Progenitor cell of endocrine pancreas (in vitro differentiated cells): ENCODE measurements at regions not wholly inside any gene's neighbourhood (a gene's known extent, or its start where the extent isn't known, plus 50 kb on each side); places are given as distances from the start of the nearest gene placed in this dataset.

ENCODE experiments used
- DNase-seq: peaks from one replicate; pipeline ENCODE4 v3.0.0; 2021; ENCODE audit warnings: low spot score; ENCODE audit not compliant: unreplicated experiment
- H3K27ac Mint-ChIP-seq: 2 replicates; pipeline ENCODE4 v1.8.0; 2021; ENCODE audit warnings: mild to moderate bottlenecking, moderate library complexity, mixed read lengths
- H3K27me3 Mint-ChIP-seq: 2 replicates; pipeline ENCODE4 v1.8.0; 2021; ENCODE audit warnings: mixed read lengths
- H3K36me3 Mint-ChIP-seq: 2 replicates; pipeline ENCODE4 v1.8.0; 2022; ENCODE audit warnings: mixed read lengths; ENCODE audit not compliant: insufficient read depth
- H3K4me1 Mint-ChIP-seq: 2 replicates; pipeline ENCODE4 v1.8.0; 2021; ENCODE audit warnings: low read depth, mixed read lengths
- H3K4me3 Mint-ChIP-seq: 2 replicates; pipeline ENCODE4 v1.8.0; 2021; ENCODE audit warnings: low read depth, mild to moderate bottlenecking, moderate library complexity, mixed read lengths
- H3K9me3 Mint-ChIP-seq: 2 replicates; pipeline ENCODE4 v1.8.0; 2021; ENCODE audit warnings: low read depth, mixed read lengths
- TF ChIP-seq, protein P1 (sequence below): fragments of 200-600 bp; sonication (generic); IDR thresholded peaks from one replicate; pipeline ENCODE4 v1.5.0; 2021; ENCODE audit warnings: antibody characterized with exemption, mild to moderate bottlenecking; ENCODE audit not compliant: unreplicated experiment

DNA sequence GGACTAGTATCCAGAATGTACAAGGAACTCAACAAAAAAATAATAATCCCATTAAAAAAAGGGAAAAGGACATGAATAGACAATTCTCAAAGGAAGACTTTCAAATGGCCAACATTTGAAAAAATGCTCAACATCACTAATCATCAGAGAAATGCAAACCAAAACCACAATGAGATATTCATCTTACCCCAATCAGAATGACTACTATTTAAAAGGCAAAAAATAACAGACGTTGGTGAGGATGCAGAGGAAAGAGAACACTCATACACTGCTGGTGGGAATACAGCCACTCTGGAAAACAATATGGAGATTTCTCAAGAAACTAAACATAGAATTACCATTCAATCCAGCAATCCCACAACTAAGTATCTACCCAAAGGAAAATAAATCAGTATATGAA lies 133.1 kb downstream of the KDR start:
- Mint-ChIP-seq H3K9me3 (peaks cover 34% of the 10 kb centered on the region), H3K36me3 (peaks cover 2% of the 10 kb centered on the region), H3K27me3 (no peaks in the 10 kb centered on the region), H3K27ac (no peak overlapping the region), H3K4me3 (no peak overlapping the region), H3K4me1 (no peaks in the 10 kb centered on the region)
- DNase-seq: no peak
- TF ChIP-seq, protein P1, sequence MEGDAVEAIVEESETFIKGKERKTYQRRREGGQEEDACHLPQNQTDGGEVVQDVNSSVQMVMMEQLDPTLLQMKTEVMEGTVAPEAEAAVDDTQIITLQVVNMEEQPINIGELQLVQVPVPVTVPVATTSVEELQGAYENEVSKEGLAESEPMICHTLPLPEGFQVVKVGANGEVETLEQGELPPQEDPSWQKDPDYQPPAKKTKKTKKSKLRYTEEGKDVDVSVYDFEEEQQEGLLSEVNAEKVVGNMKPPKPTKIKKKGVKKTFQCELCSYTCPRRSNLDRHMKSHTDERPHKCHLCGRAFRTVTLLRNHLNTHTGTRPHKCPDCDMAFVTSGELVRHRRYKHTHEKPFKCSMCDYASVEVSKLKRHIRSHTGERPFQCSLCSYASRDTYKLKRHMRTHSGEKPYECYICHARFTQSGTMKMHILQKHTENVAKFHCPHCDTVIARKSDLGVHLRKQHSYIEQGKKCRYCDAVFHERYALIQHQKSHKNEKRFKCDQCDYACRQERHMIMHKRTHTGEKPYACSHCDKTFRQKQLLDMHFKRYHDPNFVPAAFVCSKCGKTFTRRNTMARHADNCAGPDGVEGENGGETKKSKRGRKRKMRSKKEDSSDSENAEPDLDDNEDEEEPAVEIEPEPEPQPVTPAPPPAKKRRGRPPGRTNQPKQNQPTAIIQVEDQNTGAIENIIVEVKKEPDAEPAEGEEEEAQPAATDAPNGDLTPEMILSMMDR: no peak

GRCh38 chr4:54988655-54989054 lies 136.7 kb downstream of the KDR start:
- H3K4me1 Mint-ChIP-seq: no peaks in the 10 kb centered on the region
- no peak overlapping the region for H3K4me3 Mint-ChIP-seq
- TF ChIP-seq, protein P1: no peak
- peaks cover 36% of the 10 kb centered on the region for H3K9me3 Mint-ChIP-seq
- no peak overlapping the region for H3K27ac Mint-ChIP-seq
- no peaks in the 10 kb centered on the region for H3K27me3 Mint-ChIP-seq
- DNase-seq: no peak
- peaks cover 2% of the 10 kb centered on the region for H3K36me3 Mint-ChIP-seq

DNA sequence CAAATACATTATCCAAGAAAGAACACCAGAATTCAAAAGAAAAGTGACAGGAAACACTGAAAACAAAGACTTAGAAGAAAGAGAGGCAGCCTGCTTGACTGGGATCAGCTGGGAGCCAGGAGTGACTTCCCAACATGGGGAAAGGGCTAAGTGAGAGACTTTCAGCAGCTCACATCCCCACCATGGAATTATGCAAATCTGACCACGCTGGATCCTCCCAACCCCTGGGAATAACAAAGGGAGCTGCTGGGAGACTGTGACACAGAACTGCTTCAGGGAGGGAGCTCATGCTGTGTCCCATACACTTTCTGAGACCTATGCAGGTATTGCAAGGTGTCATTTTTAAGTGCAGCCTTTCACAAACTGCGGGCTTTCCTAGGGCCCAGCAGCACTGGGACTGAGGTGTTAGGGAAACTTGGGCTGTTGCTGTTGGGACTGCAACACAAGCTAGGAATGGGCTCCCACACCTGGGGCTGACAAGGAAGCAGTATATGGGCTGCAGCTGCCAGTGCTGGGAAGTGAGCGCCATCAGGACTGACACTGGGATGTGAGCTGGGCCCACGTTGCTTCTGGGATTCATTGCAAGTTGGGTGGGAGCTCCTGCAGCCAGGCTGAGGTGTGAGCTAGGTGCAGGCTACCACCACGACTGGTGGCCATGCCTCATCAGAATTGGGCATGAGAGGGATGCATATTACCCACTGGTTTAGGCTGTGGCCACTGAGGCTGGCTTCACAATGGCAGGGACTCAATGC lies 139.1 kb downstream of the KDR start:
- H3K36me3 Mint-ChIP-seq: peaks cover 2% of the 10 kb centered on the region
- H3K4me3 Mint-ChIP-seq: no peak overlapping the region
- H3K9me3 Mint-ChIP-seq: peaks cover 36% of the 10 kb centered on the region
- H3K27ac Mint-ChIP-seq: no peak overlapping the region
- DNase-seq: no peak
- H3K4me1 Mint-ChIP-seq: no peaks in the 10 kb centered on the region
- TF ChIP-seq, protein P1: no peak
- no peaks in the 10 kb centered on the region for H3K27me3 Mint-ChIP-seq

- DNase-seq: no peak
- no peaks in the 10 kb centered on the region for H3K4me1 Mint-ChIP-seq
- H3K27ac Mint-ChIP-seq: no peak overlapping the region
Observed at GRCh38 chr4:54976682-54977081, 148.7 kb downstream of the KDR start.

GRCh38 chr4:54976031-54976430 lies 149.4 kb downstream of the KDR start:
- Mint-ChIP-seq H3K9me3 (peaks cover 3% of the 10 kb centered on the region), H3K27ac (no peak overlapping the region), H3K27me3 (peaks cover 10% of the 10 kb centered on the region), H3K4me3 (no peak overlapping the region), H3K4me1 (no peaks in the 10 kb centered on the region), H3K36me3 (no peaks in the 10 kb centered on the region)
- TF ChIP-seq, protein P1: no peak
- DNase-seq: no peak

More at GRCh38 chr4:54976682-54977081, 148.7 kb downstream of the KDR start:
- TF ChIP-seq, protein P1: peak; percentile 37
- H3K36me3 Mint-ChIP-seq: no peaks in the 10 kb centered on the region
- H3K4me3 Mint-ChIP-seq: no peak overlapping the region
- H3K27me3 Mint-ChIP-seq: peaks cover 8% of the 10 kb centered on the region
- H3K9me3 Mint-ChIP-seq: peaks cover 3% of the 10 kb centered on the region
